SK-N-SH (cell line): ENCODE measurements at regions not wholly inside any gene's neighbourhood (a gene's known extent, or its start where the extent isn't known, plus 50 kb on each side); places are given as distances from the start of the nearest gene placed in this dataset.

Experiments used
- CTCF ChIA-PET: fragments of 300-600, 350-600 bp; formaldehyde crosslinking; extraction: SDS; loops from one replicate; lab custom pipeline; 2021; lab: Yijun Ruan, JAX
- POLR2A ChIA-PET: fragments of 350-600 bp; sonication (Branson Sonifier 250); formaldehyde crosslinking; extraction: SDS; loops from one replicate; lab custom pipeline; 2020; ENCODE audit warnings: antibody characterized with exemption, inconsistent platforms; lab: Yijun Ruan, JAX
- DNase-seq: peaks from one replicate; pipeline ENCODE4 v3.0.0; 2012
- H2AFZ ChIP-seq: fragments of 200-600 bp; sonication (generic); 2 replicates; pipeline ENCODE4 v1.8.1; 2016; ENCODE audit warnings: antibody characterized with exemption, mild to moderate bottlenecking, low read depth
- H3F3A ChIP-seq: fragments of 200-600 bp; sonication (generic); replicated peaks from 2 replicates; pipeline ENCODE3; 2016; ENCODE audit warnings: antibody characterized with exemption, mild to moderate bottlenecking; ENCODE audit not compliant: insufficient read depth
- H3K27ac ChIP-seq, 2 experiments: fragments of 200-500 bp in 1 of 2; fragments of 200-600 bp in 1 of 2; sonication (Bioruptor generic) in 1 of 2; sonication (generic), shearing (Covaris generic) in 1 of 2; 2 replicates each; pipeline versions ENCODE4 v1.5.1 to v1.6.1; 2014 to 2016; ENCODE audit warnings: low read depth in 2 of 2, inconsistent platforms in 1 of 2, low read length in 1 of 2, mild to moderate bottlenecking in 1 of 2, mixed read lengths in 1 of 2
- H3K27me3 ChIP-seq: fragments of 200-600 bp; sonication (generic), shearing (Covaris generic); 2 replicates; pipeline ENCODE4 v1.6.1; 2016; ENCODE audit warnings: mixed run types; ENCODE audit not compliant: insufficient read depth
- H3K36me3 ChIP-seq, 2 experiments: fragments of 200-500 bp in 1 of 2; fragments of 200-600 bp in 1 of 2; sonication (Bioruptor generic) in 1 of 2; sonication (generic) in 1 of 2; replicated peaks in 1 of 2; 2 replicates each; pipeline versions ENCODE3 to v1.5.1; 2014 to 2016; ENCODE audit warnings: low read length in 1 of 2, mild to moderate bottlenecking in 1 of 2; ENCODE audit not compliant: insufficient read depth in 2 of 2, control insufficient read depth in 1 of 2
- H3K4me1 ChIP-seq, 2 experiments: fragments of 200-500 bp in 1 of 2; fragments of 200-600 bp in 1 of 2; sonication (Bioruptor generic) in 1 of 2; sonication (generic), shearing (Covaris generic) in 1 of 2; 2 replicates each; pipeline versions ENCODE4 v1.5.1 to v1.6.1; 2014 to 2016; ENCODE audit warnings: low read depth in 1 of 2, low read length in 1 of 2, mixed run types in 1 of 2; ENCODE audit not compliant: insufficient read depth in 2 of 2, control insufficient read depth in 1 of 2
- H3K4me2 ChIP-seq: fragments of 200-600 bp; sonication (generic), shearing (Covaris generic); 2 replicates; pipeline ENCODE4 v1.6.1; 2017; ENCODE audit warnings: mixed run types
- H3K4me3 ChIP-seq, 2 experiments: fragments of 200-500 bp in 1 of 2; fragments of 200-600 bp in 1 of 2; sonication (Bioruptor generic) in 1 of 2; sonication (generic), shearing (Covaris generic) in 1 of 2; 2 replicates each; pipeline versions ENCODE4 v1.5.1 to v1.8.1; 2014 to 2016; ENCODE audit warnings: low read depth in 2 of 2, inconsistent platforms in 1 of 2, low read length in 1 of 2, mild to moderate bottlenecking in 1 of 2, mixed read lengths in 1 of 2, moderate library complexity in 1 of 2
- H3K79me2 ChIP-seq: fragments of 200-600 bp; sonication (generic); 2 replicates; pipeline ENCODE4 v1.8.1; 2017; ENCODE audit warnings: mild to moderate bottlenecking; ENCODE audit not compliant: insufficient read depth
- H3K9ac ChIP-seq: fragments of 200-600 bp; sonication (generic); 2 replicates; pipeline ENCODE4 v1.6.1; 2017; ENCODE audit warnings: mixed run types
- H3K9me2 ChIP-seq: fragments of 200-600 bp; sonication (generic); 2 replicates; pipeline ENCODE4 v1.6.1; 2017; ENCODE audit warnings: mixed run types
- H3K9me3 ChIP-seq: fragments of 200-600 bp; sonication (generic); 2 replicates; pipeline ENCODE4 v1.6.1; 2017; ENCODE audit warnings: mixed run types, mild to moderate bottlenecking, moderate library complexity
- H4K20me1 ChIP-seq: fragments of 200-600 bp; sonication (generic); 2 replicates; pipeline ENCODE4 v1.6.1; 2017; ENCODE audit warnings: mild to moderate bottlenecking, mixed run types; ENCODE audit not compliant: insufficient read depth
- CHD2 ChIP-seq: fragments of 150-350 bp; IDR thresholded peaks from 2 replicates; pipeline ENCODE4 v1.6.1; 2018; ENCODE audit warnings: low read length; ENCODE audit not compliant: partially characterized antibody
- ELF1 ChIP-seq: IDR thresholded peaks from 2 replicates; pipeline ENCODE4 v1.4.0; 2012
- EP300 ChIP-seq, 2 experiments: IDR thresholded peaks; 2 replicates each; pipeline versions ENCODE4 v1.4.0 to v1.6.1; 2012; ENCODE audit warnings: borderline replicate concordance in 1 of 2, low read depth in 1 of 2, low read length in 1 of 2
- FOXJ3 ChIP-seq: sonication (generic); formaldehyde crosslinking; IDR thresholded peaks from 2 replicates; pipeline ENCODE4 v1.5.1; 2020; ENCODE audit warnings: mild to moderate bottlenecking, missing genetic modification reagents
- FOXM1 ChIP-seq: IDR thresholded peaks from 2 replicates; pipeline ENCODE4 v1.4.0; 2012; ENCODE audit warnings: low read depth, mild to moderate bottlenecking
- GATA2 ChIP-seq: sonication (generic); formaldehyde crosslinking; IDR thresholded peaks from 2 replicates; pipeline ENCODE4 v1.5.0; 2020; ENCODE audit warnings: mild to moderate bottlenecking, missing genetic modification reagents
- NFIC ChIP-seq: IDR thresholded peaks from 2 replicates; pipeline ENCODE4 v1.4.0; 2012; ENCODE audit warnings: borderline replicate concordance
- SIN3A ChIP-seq: IDR thresholded peaks from 2 replicates; pipeline ENCODE4 v1.6.1; 2012; ENCODE audit warnings: low read depth, mild to moderate bottlenecking, low read length, moderate library complexity, borderline replicate concordance
- SMC3 ChIP-seq: IDR thresholded peaks from 2 replicates; pipeline ENCODE4 v1.6.1; 2012; ENCODE audit warnings: low read depth, low read length, improper control_type of control experiment
- TAF1 ChIP-seq: IDR thresholded peaks from 2 replicates; pipeline ENCODE4 v1.6.1; 2012; ENCODE audit warnings: low read depth, mild to moderate bottlenecking, low read length, moderate library complexity, borderline replicate concordance
- TCF12 ChIP-seq: IDR thresholded peaks from 2 replicates; pipeline ENCODE4 v1.4.0; 2012
- YY1 ChIP-seq: IDR thresholded peaks from 2 replicates; pipeline ENCODE4 v1.4.0; 2012; ENCODE audit warnings: low read depth, mild to moderate bottlenecking
- WGBS: methylation state at CpG from one replicate; pipeline ENCODE4 v1.1.6; 2017; ENCODE audit warnings: low lambda C conversion rate; 5-methylcytosine and 5-hydroxymethylcytosine counted together
- TF ChIP-seq, protein P1 (sequence below): IDR thresholded peaks from 2 replicates; pipeline ENCODE4 v1.4.0; 2012; ENCODE audit warnings: low read depth, borderline replicate concordance
- TF ChIP-seq, protein P2 (sequence below): IDR thresholded peaks from 2 replicates; pipeline ENCODE4; 2012
- TF ChIP-seq, protein P3 (sequence below): fragments of 200-600 bp; sonication (generic); IDR thresholded peaks from 2 replicates; pipeline ENCODE4 v1.6.1; 2017; ENCODE audit warnings: antibody characterized with exemption, mild to moderate bottlenecking, moderate library complexity
- TF ChIP-seq, protein P4 (sequence below): fragments of 150-350 bp; IDR thresholded peaks from 2 replicates; pipeline ENCODE4 v1.6.1; 2017; ENCODE audit warnings: antibody characterized with exemption, low read length, low read depth, borderline replicate concordance

DNA sequence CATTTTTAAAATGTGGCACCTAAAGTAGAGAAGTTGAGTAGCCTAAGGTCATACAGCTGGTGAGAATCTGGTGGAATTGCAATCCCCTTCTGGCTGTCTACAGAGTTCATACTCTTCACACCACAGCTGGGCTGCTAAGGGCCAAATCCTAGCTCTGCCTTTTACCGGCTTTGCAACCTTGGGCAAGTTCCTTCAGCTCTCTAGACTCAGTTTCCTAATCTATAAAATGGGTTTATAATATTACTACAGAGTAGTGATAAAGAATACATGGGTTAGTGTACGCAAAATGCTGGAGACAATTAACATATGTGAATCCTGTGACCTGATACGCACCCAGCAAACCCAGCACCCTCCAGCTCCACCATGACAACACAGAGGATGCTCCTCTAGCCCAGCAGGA lies 298.2 kb upstream of the MAF start:
- no peaks in the 10 kb centered on the region for H3K9me2 ChIP-seq
- no peaks in the 10 kb centered on the region for H3K79me2 ChIP-seq
- no peaks in the 10 kb centered on the region for H3K4me1 ChIP-seq
- ChIA-PET POLR2A (no interaction called here), CTCF (interaction anchor here (0.6 kb wide), 1 partner anchor 538 kb away, joined by 3 read pairs; no protein-coding TSS in a partner anchor)
- H3K4me3 ChIP-seq = no peak overlapping the region
- no peak for DNase-seq
- 44% methylated on average over 3 of the region's 3 CpGs for WGBS
- no peaks in the 10 kb centered on the region for H3F3A ChIP-seq
- no peak overlapping the region for H2AFZ ChIP-seq
- H3K4me2 ChIP-seq = no peak overlapping the region
- H3K9me3 ChIP-seq = no peaks in the 10 kb centered on the region
- H3K27me3 ChIP-seq = no peaks in the 10 kb centered on the region
- no peak overlapping the region for H3K27ac ChIP-seq
- TF ChIP-seq ELF1 (no peak), YY1 (no peak), CHD2 (no peak), NFIC (no peak), TCF12 (no peak), EP300 (IDR thresholded peaks at IDR 0.05; ENCODE audit: borderline replicate concordance in 1 of 2, low read depth in 1 of 2, low read length in 1 of 2) (no peak), SMC3 (no peak), GATA2 (CRISPR knock-in tag) (no peak), TAF1 (no peak), FOXJ3 (CRISPR knock-in tag) (no peak), FOXM1 (no peak), SIN3A (no peak)
- TF ChIP-seq, protein P1, sequence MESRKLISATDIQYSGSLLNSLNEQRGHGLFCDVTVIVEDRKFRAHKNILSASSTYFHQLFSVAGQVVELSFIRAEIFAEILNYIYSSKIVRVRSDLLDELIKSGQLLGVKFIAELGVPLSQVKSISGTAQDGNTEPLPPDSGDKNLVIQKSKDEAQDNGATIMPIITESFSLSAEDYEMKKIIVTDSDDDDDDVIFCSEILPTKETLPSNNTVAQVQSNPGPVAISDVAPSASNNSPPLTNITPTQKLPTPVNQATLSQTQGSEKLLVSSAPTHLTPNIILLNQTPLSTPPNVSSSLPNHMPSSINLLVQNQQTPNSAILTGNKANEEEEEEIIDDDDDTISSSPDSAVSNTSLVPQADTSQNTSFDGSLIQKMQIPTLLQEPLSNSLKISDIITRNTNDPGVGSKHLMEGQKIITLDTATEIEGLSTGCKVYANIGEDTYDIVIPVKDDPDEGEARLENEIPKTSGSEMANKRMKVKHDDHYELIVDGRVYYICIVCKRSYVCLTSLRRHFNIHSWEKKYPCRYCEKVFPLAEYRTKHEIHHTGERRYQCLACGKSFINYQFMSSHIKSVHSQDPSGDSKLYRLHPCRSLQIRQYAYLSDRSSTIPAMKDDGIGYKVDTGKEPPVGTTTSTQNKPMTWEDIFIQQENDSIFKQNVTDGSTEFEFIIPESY = no peak
- TF ChIP-seq, protein P2, sequence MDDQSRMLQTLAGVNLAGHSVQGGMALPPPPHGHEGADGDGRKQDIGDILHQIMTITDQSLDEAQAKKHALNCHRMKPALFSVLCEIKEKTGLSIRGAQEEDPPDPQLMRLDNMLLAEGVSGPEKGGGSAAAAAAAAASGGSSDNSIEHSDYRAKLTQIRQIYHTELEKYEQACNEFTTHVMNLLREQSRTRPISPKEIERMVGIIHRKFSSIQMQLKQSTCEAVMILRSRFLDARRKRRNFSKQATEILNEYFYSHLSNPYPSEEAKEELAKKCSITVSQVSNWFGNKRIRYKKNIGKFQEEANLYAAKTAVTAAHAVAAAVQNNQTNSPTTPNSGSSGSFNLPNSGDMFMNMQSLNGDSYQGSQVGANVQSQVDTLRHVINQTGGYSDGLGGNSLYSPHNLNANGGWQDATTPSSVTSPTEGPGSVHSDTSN = no peak
- TF ChIP-seq, protein P3, sequence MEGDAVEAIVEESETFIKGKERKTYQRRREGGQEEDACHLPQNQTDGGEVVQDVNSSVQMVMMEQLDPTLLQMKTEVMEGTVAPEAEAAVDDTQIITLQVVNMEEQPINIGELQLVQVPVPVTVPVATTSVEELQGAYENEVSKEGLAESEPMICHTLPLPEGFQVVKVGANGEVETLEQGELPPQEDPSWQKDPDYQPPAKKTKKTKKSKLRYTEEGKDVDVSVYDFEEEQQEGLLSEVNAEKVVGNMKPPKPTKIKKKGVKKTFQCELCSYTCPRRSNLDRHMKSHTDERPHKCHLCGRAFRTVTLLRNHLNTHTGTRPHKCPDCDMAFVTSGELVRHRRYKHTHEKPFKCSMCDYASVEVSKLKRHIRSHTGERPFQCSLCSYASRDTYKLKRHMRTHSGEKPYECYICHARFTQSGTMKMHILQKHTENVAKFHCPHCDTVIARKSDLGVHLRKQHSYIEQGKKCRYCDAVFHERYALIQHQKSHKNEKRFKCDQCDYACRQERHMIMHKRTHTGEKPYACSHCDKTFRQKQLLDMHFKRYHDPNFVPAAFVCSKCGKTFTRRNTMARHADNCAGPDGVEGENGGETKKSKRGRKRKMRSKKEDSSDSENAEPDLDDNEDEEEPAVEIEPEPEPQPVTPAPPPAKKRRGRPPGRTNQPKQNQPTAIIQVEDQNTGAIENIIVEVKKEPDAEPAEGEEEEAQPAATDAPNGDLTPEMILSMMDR = no peak
- TF ChIP-seq, protein P4, sequence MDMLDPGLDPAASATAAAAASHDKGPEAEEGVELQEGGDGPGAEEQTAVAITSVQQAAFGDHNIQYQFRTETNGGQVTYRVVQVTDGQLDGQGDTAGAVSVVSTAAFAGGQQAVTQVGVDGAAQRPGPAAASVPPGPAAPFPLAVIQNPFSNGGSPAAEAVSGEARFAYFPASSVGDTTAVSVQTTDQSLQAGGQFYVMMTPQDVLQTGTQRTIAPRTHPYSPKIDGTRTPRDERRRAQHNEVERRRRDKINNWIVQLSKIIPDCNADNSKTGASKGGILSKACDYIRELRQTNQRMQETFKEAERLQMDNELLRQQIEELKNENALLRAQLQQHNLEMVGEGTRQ = no peak
- TF ChIP-seq, all 33 proteins: peak for 0
- H3K36me3 ChIP-seq = no peaks in the 10 kb centered on the region
- H4K20me1 ChIP-seq = no peaks in the 10 kb centered on the region
- no peak overlapping the region for H3K9ac ChIP-seq
